Ecto neural progenitor cell (in vitro differentiated cells): ENCODE measurements at regions not wholly inside any gene's neighbourhood (a gene's known extent, or its start where the extent isn't known, plus 50 kb on each side); places are given as distances from the start of the nearest gene placed in this dataset.

Source experiments
- DNase-seq: peaks from one replicate; pipeline ENCODE4 v3.0.0-alpha.2; 2018; ENCODE audit warnings: low spot score

GRCh38 chr13:27014406-27015359 is 156.9 kb downstream of the USP12 start:
- DNase-seq, result no peak

GRCh38 chr13:27012482-27013197 is 159.0 kb downstream of the USP12 start:
- DNase-seq, result no peak

- no peak for DNase-seq
Observed at GRCh38 chr13:27011661-27012060, 159.9 kb downstream of the USP12 start.

GRCh38 chr13:27008733-27009132 is 162.9 kb downstream of the USP12 start:
- no peak for DNase-seq

- peak; percentile 46 for DNase-seq
Observed at GRCh38 chr13:27007166-27007565, 164.4 kb downstream of the USP12 start.

GRCh38 chr13:27006519-27007161 is 165.0 kb downstream of the USP12 start:
- DNase-seq, result no peak

- no peak for DNase-seq
Observed at GRCh38 chr13:27005976-27006518, 165.6 kb downstream of the USP12 start.

- no peak for DNase-seq
Observed at GRCh38 chr13:27005556-27005955, 166.1 kb downstream of the USP12 start.

GRCh38 chr13:27004866-27005265 is 166.7 kb downstream of the USP12 start:
- no peak for DNase-seq

- DNase-seq, result no peak
Observed at GRCh38 chr13:27004326-27004725, 167.3 kb downstream of the USP12 start.

- no peak for DNase-seq
Observed at GRCh38 chr13:27001705-27002104, 169.9 kb downstream of the USP12 start.

GRCh38 chr13:27000686-27001085 is 170.9 kb downstream of the USP12 start:
- DNase-seq, result no peak

GRCh38 chr13:26999499-26999898 is 172.1 kb downstream of the USP12 start:
- no peak for DNase-seq

- DNase-seq, result no peak
Observed at GRCh38 chr13:26998292-26998691, 173.3 kb downstream of the USP12 start.

GRCh38 chr13:26996965-26997752 is 174.5 kb downstream of the USP12 start:
- no peak for DNase-seq

GRCh38 chr13:26995159-26995558 is 176.5 kb downstream of the USP12 start:
- DNase-seq, result no peak

GRCh38 chr13:26993780-26994179 is 177.8 kb downstream of the USP12 start:
- DNase-seq, result no peak

GRCh38 chr13:26992951-26993719 is 178.5 kb downstream of the USP12 start:
- no peak for DNase-seq

GRCh38 chr13:26991508-26992181 is 180.0 kb downstream of the USP12 start:
- no peak for DNase-seq
